ENCODE measurements at regions not wholly inside any gene's neighbourhood (a gene's known extent, or its start where the extent isn't known, plus 50 kb on each side); places are given as distances from the start of the nearest gene placed in this dataset.

DNA sequence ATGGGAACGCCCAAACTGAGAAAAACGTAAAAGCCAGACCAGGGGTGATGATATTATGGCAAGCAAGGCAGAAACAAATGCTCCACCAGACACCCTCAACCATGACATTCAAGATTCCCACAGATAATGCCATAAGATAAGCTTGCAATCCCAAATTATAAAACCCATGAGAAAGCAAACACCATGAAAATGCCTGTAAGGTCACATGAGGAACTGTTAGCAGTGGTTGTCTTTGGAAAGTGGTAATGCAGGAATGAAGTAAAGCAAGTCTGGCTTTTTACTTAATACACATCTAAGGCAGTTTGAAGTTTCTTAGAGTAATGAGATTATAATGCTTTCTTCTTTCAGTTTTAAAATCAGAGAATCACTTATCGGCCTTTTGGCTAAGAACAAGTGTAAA lies 111.0 kb downstream of the MN1 start:
- TF ChIP-seq, protein P1, sequence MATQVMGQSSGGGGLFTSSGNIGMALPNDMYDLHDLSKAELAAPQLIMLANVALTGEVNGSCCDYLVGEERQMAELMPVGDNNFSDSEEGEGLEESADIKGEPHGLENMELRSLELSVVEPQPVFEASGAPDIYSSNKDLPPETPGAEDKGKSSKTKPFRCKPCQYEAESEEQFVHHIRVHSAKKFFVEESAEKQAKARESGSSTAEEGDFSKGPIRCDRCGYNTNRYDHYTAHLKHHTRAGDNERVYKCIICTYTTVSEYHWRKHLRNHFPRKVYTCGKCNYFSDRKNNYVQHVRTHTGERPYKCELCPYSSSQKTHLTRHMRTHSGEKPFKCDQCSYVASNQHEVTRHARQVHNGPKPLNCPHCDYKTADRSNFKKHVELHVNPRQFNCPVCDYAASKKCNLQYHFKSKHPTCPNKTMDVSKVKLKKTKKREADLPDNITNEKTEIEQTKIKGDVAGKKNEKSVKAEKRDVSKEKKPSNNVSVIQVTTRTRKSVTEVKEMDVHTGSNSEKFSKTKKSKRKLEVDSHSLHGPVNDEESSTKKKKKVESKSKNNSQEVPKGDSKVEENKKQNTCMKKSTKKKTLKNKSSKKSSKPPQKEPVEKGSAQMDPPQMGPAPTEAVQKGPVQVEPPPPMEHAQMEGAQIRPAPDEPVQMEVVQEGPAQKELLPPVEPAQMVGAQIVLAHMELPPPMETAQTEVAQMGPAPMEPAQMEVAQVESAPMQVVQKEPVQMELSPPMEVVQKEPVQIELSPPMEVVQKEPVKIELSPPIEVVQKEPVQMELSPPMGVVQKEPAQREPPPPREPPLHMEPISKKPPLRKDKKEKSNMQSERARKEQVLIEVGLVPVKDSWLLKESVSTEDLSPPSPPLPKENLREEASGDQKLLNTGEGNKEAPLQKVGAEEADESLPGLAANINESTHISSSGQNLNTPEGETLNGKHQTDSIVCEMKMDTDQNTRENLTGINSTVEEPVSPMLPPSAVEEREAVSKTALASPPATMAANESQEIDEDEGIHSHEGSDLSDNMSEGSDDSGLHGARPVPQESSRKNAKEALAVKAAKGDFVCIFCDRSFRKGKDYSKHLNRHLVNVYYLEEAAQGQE (IDR thresholded peaks at IDR 0.05; ENCODE audit: insufficient read depth in 1 of 2, low read depth in 2 of 2, low read length in 2 of 2): no peak
- TF ChIP-seq POLR2AphosphoS5 (IDR thresholded peaks at IDR 0.05; ENCODE audit: low read depth, low read length) (no peak), FOXP2 (optimal IDR thresholded peaks at IDR 0.05; ENCODE audit: borderline replicate concordance, extremely low read depth, extremely low read length, insufficient read depth) (no peak)

GRCh38 chr22:27692243-27692642 lies 109.3 kb downstream of the MN1 start:
- TF ChIP-seq FOXP2 (optimal IDR thresholded peaks at IDR 0.05; ENCODE audit: borderline replicate concordance, extremely low read depth, extremely low read length, insufficient read depth) (no peak), SIN3A (IDR thresholded peaks at IDR 0.05; ENCODE audit: borderline replicate concordance, insufficient read depth, low read length) (no peak), POLR2AphosphoS5 (IDR thresholded peaks at IDR 0.05; ENCODE audit: low read depth, low read length) (no peak), TAF1 (IDR thresholded peaks at IDR 0.05; ENCODE audit: borderline replicate concordance, insufficient read depth, low read length) (no peak)
- TF ChIP-seq, protein P1 (IDR thresholded peaks at IDR 0.05; ENCODE audit: insufficient read depth in 1 of 2, low read depth in 2 of 2, low read length in 2 of 2): no peak

GRCh38 chr22:27695925-27696324 lies 105.6 kb downstream of the MN1 start:
- TF ChIP-seq FOXP2 (optimal IDR thresholded peaks at IDR 0.05; ENCODE audit: borderline replicate concordance, extremely low read depth, extremely low read length, insufficient read depth) (no peak), TAF1 (IDR thresholded peaks at IDR 0.05; ENCODE audit: borderline replicate concordance, insufficient read depth, low read length) (no peak), POLR2AphosphoS5 (IDR thresholded peaks at IDR 0.05; ENCODE audit: low read depth, low read length) (no peak), SIN3A (IDR thresholded peaks at IDR 0.05; ENCODE audit: borderline replicate concordance, insufficient read depth, low read length) (no peak)
- TF ChIP-seq, protein P1 (IDR thresholded peaks at IDR 0.05; ENCODE audit: insufficient read depth in 1 of 2, low read depth in 2 of 2, low read length in 2 of 2): no peak

GRCh38 chr22:27697888-27698287 lies 103.7 kb downstream of the MN1 start:
- TF ChIP-seq TAF1 (IDR thresholded peaks at IDR 0.05; ENCODE audit: borderline replicate concordance, insufficient read depth, low read length) (no peak), FOXP2 (optimal IDR thresholded peaks at IDR 0.05; ENCODE audit: borderline replicate concordance, extremely low read depth, extremely low read length, insufficient read depth) (no peak), SIN3A (IDR thresholded peaks at IDR 0.05; ENCODE audit: borderline replicate concordance, insufficient read depth, low read length) (no peak), POLR2AphosphoS5 (IDR thresholded peaks at IDR 0.05; ENCODE audit: low read depth, low read length) (no peak)
- TF ChIP-seq, protein P1 (IDR thresholded peaks at IDR 0.05; ENCODE audit: insufficient read depth in 1 of 2, low read depth in 2 of 2, low read length in 2 of 2): no peak

All from PFSK-1 (cell line).